KMS-11 (cell line): ENCODE measurements at regions not wholly inside any gene's neighbourhood (a gene's known extent, or its start where the extent isn't known, plus 50 kb on each side); places are given as distances from the start of the nearest gene placed in this dataset.

Experiments
- H2AFZ ChIP-seq: fragments of 200-600 bp; sonication (generic); 2 replicates; pipeline ENCODE4 v1.6.1; 2016; ENCODE audit warnings: antibody characterized with exemption, mixed run types, low read depth
- H3K27ac ChIP-seq: fragments of 200-600 bp; sonication (generic); 2 replicates; pipeline ENCODE4 v1.6.1; 2016; ENCODE audit warnings: mild to moderate bottlenecking, mixed run types
- H3K27me3 ChIP-seq: fragments of 200-600 bp; sonication (generic); 2 replicates; pipeline ENCODE4 v1.6.1; 2017; ENCODE audit warnings: mild to moderate bottlenecking, low read depth, mixed run types, moderate library complexity; ENCODE audit not compliant: insufficient read depth
- H3K36me3 ChIP-seq: fragments of 200-600 bp; sonication (generic); 2 replicates; pipeline ENCODE4 v1.6.1; 2017; ENCODE audit warnings: mild to moderate bottlenecking, mixed run types; ENCODE audit not compliant: insufficient read depth
- H3K4me1 ChIP-seq: fragments of 200-600 bp; sonication (generic); 2 replicates; pipeline ENCODE4 v1.6.1; 2016; ENCODE audit warnings: mild to moderate bottlenecking, low read depth, mixed run types; ENCODE audit not compliant: poor library complexity, severe bottlenecking
- H3K4me2 ChIP-seq: fragments of 200-600 bp; sonication (generic); 2 replicates; pipeline ENCODE4 v1.7.0; 2016; ENCODE audit warnings: mild to moderate bottlenecking, mixed run types
- H3K4me3 ChIP-seq: fragments of 200-600 bp; sonication (generic); IDR thresholded peaks from 2 replicates; pipeline ENCODE4 v1.6.1; 2017; ENCODE audit warnings: low read depth, low read length, mixed read lengths; ENCODE audit not compliant: insufficient read depth
- H3K79me2 ChIP-seq: fragments of 200-600 bp; sonication (generic); 2 replicates; pipeline ENCODE4 v1.6.1; 2016; ENCODE audit warnings: low read depth, mixed run types; ENCODE audit not compliant: insufficient read depth
- H3K9ac ChIP-seq: fragments of 200-600 bp; sonication (generic); 2 replicates; pipeline ENCODE4 v1.6.1; 2016; ENCODE audit warnings: mild to moderate bottlenecking, mixed run types
- H4K20me1 ChIP-seq: fragments of 200-600 bp; sonication (generic); 2 replicates; pipeline ENCODE4 v1.6.1; 2016; ENCODE audit warnings: mild to moderate bottlenecking, mixed run types; ENCODE audit not compliant: insufficient read depth
- TF ChIP-seq, protein P1 (sequence below): fragments of 200-600 bp; sonication (generic); conservative IDR thresholded peaks from 2 replicates; pipeline ENCODE4 v1.6.1; 2017; ENCODE audit warnings: low read depth, mild to moderate bottlenecking, antibody characterized with exemption, low read length, moderate library complexity, mixed read lengths

DNA sequence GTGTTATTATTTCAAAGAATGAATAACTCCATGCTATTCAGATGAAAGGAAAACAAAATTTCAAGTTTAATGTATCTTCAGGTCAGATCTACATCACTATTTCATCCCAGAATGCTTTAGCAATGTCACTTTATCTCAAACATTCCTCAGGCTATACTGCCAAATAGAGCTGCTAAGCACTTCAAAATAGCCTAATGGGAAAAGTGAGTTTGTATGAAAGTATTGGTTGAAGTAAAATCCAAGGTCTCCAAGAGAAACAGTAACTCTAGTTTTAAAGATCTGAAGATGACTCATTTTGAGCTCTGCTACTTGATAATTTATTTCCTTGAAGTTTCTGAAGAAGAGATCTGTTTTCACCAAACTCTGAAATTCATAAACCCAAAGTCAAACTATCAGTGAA, 466.2 kb upstream of the FOXG1 start:
- no peaks in the 10 kb centered on the region for H3K79me2 ChIP-seq
- no peak overlapping the region for H3K4me3 ChIP-seq
- TF ChIP-seq, protein P1, sequence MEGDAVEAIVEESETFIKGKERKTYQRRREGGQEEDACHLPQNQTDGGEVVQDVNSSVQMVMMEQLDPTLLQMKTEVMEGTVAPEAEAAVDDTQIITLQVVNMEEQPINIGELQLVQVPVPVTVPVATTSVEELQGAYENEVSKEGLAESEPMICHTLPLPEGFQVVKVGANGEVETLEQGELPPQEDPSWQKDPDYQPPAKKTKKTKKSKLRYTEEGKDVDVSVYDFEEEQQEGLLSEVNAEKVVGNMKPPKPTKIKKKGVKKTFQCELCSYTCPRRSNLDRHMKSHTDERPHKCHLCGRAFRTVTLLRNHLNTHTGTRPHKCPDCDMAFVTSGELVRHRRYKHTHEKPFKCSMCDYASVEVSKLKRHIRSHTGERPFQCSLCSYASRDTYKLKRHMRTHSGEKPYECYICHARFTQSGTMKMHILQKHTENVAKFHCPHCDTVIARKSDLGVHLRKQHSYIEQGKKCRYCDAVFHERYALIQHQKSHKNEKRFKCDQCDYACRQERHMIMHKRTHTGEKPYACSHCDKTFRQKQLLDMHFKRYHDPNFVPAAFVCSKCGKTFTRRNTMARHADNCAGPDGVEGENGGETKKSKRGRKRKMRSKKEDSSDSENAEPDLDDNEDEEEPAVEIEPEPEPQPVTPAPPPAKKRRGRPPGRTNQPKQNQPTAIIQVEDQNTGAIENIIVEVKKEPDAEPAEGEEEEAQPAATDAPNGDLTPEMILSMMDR: no peak
- no peak overlapping the region for H3K9ac ChIP-seq
- H3K4me1 ChIP-seq: no peaks in the 10 kb centered on the region
- no peak overlapping the region for H2AFZ ChIP-seq
- H3K4me2 ChIP-seq: no peak overlapping the region
- no peaks in the 10 kb centered on the region for H3K27me3 ChIP-seq
- H4K20me1 ChIP-seq: no peaks in the 10 kb centered on the region
- no peak overlapping the region for H3K27ac ChIP-seq
- no peaks in the 10 kb centered on the region for H3K36me3 ChIP-seq

DNA sequence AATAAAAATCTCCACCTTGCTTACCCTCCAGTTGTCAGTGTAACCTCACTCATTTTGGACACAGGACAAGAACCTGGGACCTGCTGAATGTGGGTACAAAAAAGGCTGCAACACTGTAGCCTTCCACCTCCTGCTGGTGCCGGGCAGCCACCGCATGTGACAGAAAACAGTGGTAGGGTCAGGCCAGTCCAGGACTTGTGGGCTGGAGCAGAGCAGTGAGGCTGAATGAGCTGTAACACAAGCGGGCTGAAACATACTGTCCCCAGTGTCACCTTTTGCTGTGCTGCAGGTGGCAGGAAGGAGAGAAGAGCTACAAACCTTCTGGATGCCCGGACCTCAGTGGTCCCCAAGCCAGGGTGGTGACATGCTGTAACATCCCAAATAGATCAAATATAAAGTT, 465.4 kb upstream of the FOXG1 start:
- Histone ChIP-seq H3K4me3 (no peak overlapping the region), H3K36me3 (no peaks in the 10 kb centered on the region), H3K9ac (no peak overlapping the region), H2AFZ (no peak overlapping the region), H3K4me2 (no peak overlapping the region), H3K27ac (no peak overlapping the region), H3K79me2 (no peaks in the 10 kb centered on the region), H3K4me1 (no peaks in the 10 kb centered on the region), H4K20me1 (no peaks in the 10 kb centered on the region), H3K27me3 (no peaks in the 10 kb centered on the region)
- TF ChIP-seq, protein P1: no peak

DNA sequence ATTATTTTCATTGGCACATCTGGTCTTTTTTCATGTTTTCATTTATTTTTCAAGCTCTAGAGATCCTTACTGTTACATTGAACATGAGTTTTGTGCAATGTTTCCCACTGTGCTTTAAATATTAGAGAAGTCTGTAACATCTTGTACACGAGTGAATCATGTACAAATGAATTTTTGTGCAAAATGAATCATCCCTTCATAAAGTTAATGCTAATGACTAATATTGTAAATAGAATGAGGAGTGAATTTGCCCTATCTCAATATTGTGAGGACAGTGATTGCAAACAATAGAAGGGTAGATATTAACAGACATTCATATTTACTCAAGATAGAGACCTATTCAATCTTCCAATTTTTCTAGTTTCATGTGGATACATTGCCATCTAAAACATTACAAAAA, 463.3 kb upstream of the FOXG1 start:
- no peaks in the 10 kb centered on the region for H4K20me1 ChIP-seq
- no peak overlapping the region for H3K4me3 ChIP-seq
- no peak overlapping the region for H3K4me2 ChIP-seq
- no peak overlapping the region for H3K9ac ChIP-seq
- no peaks in the 10 kb centered on the region for H3K4me1 ChIP-seq
- no peaks in the 10 kb centered on the region for H3K79me2 ChIP-seq
- H3K27ac ChIP-seq: no peak overlapping the region
- TF ChIP-seq, protein P1: no peak
- no peaks in the 10 kb centered on the region for H3K36me3 ChIP-seq
- no peak overlapping the region for H2AFZ ChIP-seq
- H3K27me3 ChIP-seq: no peaks in the 10 kb centered on the region

DNA sequence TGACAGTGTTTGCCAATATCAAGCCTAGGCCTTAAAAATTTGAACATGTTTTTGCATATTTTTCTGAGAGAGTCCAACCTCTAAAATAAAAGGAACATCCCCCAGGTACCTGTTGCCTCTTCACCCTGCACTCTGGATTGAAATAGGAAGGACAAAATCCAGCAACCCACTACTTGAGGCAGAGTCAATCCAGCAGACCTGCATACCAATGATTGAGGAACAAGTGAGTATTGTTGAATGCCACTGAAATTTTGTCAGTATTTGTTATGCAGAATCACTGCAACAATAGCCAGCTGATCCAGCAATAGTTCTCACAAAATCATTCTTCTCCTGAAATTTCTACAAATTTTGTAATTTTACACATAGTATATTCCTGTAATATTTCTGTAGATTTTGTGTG, 460.6 kb upstream of the FOXG1 start:
- Histone ChIP-seq H3K79me2 (no peaks in the 10 kb centered on the region), H3K4me3 (no peak overlapping the region), H3K4me2 (no peak overlapping the region), H3K36me3 (no peaks in the 10 kb centered on the region), H3K27me3 (no peaks in the 10 kb centered on the region), H3K9ac (no peak overlapping the region), H3K4me1 (no peaks in the 10 kb centered on the region), H3K27ac (no peak overlapping the region), H4K20me1 (no peaks in the 10 kb centered on the region), H2AFZ (no peak overlapping the region)
- TF ChIP-seq, protein P1: no peak

DNA sequence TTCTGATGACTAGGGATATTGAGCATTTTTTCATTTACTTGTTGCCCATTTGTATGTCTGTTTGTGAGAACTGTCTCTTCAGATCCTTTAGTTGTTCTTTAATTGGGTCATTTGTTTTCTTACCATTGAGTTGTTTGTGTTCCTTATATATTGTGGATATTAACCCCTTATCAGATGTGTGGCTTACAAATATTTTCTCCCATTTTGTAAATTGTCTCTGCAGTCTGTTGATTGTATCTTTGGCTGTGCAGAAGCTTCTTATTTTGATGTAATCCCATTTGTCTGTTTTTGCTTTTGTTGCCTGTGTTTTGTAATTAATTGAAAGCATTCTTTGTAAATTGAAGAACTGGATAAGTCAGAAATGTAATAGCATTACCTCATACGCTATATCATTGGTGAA, 459.1 kb upstream of the FOXG1 start:
- H4K20me1 ChIP-seq: no peaks in the 10 kb centered on the region
- TF ChIP-seq, protein P1: no peak
- no peaks in the 10 kb centered on the region for H3K36me3 ChIP-seq
- H3K4me3 ChIP-seq: no peak overlapping the region
- H3K4me1 ChIP-seq: no peaks in the 10 kb centered on the region
- no peaks in the 10 kb centered on the region for H3K27me3 ChIP-seq
- H2AFZ ChIP-seq: no peak overlapping the region
- no peak overlapping the region for H3K4me2 ChIP-seq
- no peaks in the 10 kb centered on the region for H3K79me2 ChIP-seq
- no peak overlapping the region for H3K27ac ChIP-seq
- no peak overlapping the region for H3K9ac ChIP-seq
